Keratinocyte (primary cell): ENCODE measurements at regions not wholly inside any gene's neighbourhood (a gene's known extent, or its start where the extent isn't known, plus 50 kb on each side); places are given as distances from the start of the nearest gene placed in this dataset.

ENCODE experiments used
- CTCF ChIP-seq, 3 experiments: IDR thresholded peaks in 1 of 3; conservative IDR thresholded peaks in 1 of 3; optimal IDR thresholded peaks in 1 of 3; 2 replicates in 2 of 3; 3 replicates in 1 of 3; pipeline versions ENCODE3 to v1.5.1; 2011; ENCODE audit warnings: low read length in 3 of 3, mild to moderate bottlenecking in 3 of 3, moderate library complexity in 2 of 3, control low read depth in 1 of 3, inconsistent platforms in 1 of 3; ENCODE audit not compliant: insufficient read depth in 2 of 3; ENCODE audit errors: extremely low read depth in 1 of 3
- EZH2 ChIP-seq: IDR thresholded peaks from one replicate; pipeline ENCODE4 v1.6.1; 2012; ENCODE audit warnings: inconsistent platforms, mild to moderate bottlenecking, low read length, moderate library complexity

GRCh38 chr17:56085576-56086267, 67.6 kb upstream of the ANKFN1 start:
- TF ChIP-seq EZH2 (no peak), CTCF (optimal IDR thresholded peaks at IDR 0.05 in 1 of 3, IDR thresholded peaks at IDR 0.05 in 1 of 3, conservative IDR thresholded peaks at IDR 0.05 in 1 of 3; ENCODE audit: extremely low read depth in 1 of 3, insufficient read depth in 2 of 3, low read length in 3 of 3) (no peak)
